HG02885 (cell line): ENCODE measurements at regions not wholly inside any gene's neighbourhood (a gene's known extent, or its start where the extent isn't known, plus 50 kb on each side); places are given as distances from the start of the nearest gene placed in this dataset.
"Not testable (repeated sequence)": the region's sequence is repeated elsewhere in the genome, so short reads cannot be mapped to it uniquely, and the experiment has no call there.

Source experiments
- ATAC-seq: cut with Tn5 transposase; IDR thresholded peaks from one replicate; pipeline ENCODE4 v1.9.1; 2021; ENCODE audit warnings: mild to moderate bottlenecking; ENCODE audit not compliant: unreplicated experiment, poor library complexity

DNA sequence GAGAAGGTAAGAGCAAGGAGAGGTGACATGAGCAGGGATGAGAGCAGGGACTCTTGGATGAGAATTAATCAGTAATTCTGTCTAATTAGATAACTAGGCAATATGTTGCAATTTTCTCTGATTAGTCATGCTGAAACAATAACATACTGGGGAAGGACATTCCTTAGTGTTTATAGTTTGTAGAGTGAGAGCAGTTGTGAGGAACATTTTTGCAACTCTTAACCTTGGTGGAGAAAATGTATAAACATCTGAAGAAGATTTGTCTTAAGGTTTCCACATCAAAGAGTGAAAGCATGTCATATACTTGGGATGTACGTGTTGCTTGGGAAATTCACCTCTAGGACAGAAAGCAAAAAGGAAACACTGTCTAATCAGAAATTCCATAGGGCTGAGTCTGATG is 955.4 kb upstream of the FANCL start:
- no peak for ATAC-seq

DNA sequence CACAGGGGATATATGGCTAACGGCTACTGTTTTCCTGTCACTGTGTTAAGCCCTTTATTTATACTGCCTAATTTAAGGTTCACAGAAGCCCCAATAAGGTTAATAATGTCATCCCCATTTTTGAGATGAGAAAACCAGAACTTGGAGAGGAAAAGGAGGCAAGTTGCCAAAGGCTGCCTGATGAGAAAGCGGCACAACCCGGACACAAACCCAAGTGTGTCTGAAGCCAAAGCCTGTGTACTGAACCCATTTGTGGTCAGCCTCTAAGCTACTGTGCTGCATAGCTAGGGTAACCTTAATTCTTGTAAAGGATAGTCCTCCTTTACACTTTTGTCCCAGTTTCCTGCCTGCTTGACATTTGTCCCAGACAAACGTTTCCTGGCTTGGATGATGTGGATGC is 954.7 kb upstream of the FANCL start:
- no peak for ATAC-seq

DNA sequence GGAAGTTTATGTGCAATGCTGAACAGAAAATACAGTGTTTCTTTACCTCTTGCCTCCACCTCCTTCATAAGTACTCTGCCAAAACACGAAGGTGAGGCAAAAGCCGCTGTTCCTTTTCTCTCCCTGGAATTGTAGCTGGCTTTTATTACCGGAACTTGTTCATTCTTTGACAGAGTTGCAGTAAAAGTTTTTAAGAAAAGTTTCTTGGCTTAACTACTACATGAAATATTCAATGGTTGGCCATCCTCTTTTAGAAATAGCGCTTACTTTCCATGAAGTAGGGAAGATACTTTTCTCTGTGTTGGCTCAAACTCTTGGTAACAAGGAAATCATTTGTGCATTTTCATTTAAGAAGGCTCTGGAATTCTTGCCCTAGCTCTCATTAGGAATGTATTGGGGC is 950.7 kb upstream of the FANCL start:
- no peak for ATAC-seq

DNA sequence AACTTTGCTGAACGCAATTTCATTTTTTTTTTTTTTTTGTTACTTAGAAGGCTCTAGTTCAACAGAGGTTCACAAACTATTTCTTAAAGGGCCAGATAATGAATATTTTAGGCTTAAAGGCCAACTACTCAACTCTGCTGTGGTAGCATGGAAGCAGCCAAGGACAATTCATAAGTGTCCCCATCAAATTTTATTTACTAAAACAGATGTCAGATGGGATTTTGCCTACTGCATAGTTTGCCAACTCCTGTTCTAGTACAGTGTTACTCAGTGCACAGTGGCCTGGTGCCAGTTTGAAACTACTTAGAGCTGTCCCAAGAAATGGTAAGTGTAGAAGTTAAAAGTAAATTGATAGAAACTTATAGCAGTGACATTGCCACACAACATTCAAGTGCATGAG is 949.4 kb upstream of the FANCL start:
- no peak for ATAC-seq

DNA sequence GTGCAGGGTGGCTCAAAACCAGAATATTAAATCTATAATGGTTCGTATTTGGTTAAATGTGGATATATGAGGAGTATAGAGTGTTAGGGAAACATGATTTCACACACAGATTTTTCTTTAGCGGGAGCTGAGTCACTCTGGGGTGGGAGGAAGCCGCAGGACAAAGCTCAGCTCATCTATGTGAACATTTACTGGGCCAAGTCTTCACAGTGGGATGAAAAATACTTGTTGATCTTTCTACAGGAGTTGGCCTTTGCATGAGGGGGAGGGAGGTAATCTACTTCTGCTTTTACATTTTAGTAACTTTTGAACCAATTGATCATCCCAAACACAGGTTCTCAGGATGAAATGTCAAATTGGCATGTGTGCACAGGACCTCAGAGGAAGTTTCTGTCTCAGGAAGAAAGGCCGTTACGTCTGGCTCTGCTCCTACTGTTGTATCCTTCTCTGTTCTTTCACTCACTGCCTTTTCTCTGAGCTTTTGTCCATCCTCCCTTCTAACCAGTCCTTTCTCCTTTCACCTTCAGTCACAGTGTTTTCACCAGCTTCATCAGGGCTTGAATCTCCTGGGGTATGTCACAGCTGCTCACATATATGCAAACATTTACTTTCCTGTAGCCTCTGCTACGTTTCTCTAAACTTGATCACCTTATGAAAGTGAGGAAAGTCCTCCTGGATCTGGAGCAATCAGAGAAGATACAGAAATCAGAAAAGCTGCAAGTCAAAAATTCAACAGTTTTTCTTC is 943.3 kb upstream of the FANCL start:
- no peak for ATAC-seq

DNA sequence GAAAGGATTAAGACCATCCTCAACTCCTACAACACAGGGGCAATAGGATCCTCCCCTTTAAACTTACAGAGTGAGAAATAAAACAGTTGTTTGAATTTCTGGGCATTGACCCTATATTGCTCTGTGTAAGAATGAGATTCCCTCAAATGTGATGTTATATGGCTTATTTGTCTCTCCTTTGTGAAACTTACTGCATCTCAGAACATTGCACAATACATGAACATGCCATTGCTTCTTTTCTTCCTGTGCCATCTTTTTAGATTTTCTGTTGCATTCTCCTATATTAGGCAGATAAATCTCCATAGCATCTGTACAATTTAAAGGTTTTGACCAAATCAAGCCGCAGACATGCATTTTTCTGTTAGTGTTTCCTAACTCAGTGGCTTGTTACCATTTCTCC is 941.9 kb upstream of the FANCL start:
- ATAC-seq = no peak

DNA sequence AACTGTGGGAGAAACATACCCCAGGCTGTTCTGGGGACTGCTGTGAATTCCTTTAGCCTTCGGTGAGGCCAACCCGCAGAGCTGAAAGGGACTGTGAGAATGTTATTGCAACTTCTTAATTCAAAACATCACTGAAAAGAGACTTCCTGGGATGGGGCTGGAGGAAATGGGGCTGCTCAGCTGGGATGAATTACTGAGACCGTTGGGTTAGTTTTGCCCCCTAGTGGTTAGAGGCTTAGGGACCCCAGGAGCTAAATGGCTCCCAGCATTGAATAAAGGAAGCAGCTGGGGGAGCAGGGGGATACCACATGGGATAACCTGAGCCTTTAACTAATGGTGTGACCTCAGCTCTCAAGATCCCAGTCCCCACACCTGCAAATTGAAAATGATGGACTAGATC is 941.1 kb upstream of the FANCL start:
- peak; percentile 63 for ATAC-seq

DNA sequence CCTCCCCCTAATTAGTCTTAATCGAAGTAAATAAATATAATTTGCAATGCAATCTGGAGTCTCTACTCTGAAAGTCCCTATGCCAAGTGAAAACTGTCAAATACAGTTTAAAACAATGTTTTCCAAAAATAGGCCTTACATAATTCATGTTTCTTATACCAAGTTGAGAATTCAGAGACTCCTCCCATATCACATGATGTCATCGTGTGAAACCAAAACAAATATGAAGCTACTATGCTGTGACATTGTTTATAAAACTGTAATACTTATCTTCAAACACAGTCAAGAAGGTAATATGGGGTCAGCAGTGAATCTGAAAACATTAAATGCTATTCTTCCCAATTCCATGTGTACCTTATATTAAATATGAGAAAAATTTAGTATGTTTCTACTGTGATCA is 940.2 kb upstream of the FANCL start:
- no peak for ATAC-seq

DNA sequence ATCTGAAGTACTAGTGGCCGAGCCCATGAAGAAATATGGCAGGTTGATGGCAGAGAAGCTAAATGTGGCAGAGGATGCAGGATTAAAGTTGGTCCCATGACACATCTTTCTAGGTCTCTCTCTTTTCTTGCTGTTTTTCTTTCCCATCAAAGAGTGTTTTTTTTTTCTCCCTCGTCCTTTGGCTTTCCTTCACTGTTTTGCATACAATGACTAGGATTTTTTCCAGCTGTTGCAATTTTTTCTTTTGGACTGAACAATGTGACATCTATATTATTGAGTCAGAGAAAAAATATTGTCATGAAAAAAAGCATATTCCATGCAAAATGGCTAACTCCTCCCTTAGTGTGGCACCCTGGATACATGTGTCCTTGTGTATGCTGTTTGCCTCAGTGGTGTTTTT is 939.5 kb upstream of the FANCL start:
- ATAC-seq = no peak

DNA sequence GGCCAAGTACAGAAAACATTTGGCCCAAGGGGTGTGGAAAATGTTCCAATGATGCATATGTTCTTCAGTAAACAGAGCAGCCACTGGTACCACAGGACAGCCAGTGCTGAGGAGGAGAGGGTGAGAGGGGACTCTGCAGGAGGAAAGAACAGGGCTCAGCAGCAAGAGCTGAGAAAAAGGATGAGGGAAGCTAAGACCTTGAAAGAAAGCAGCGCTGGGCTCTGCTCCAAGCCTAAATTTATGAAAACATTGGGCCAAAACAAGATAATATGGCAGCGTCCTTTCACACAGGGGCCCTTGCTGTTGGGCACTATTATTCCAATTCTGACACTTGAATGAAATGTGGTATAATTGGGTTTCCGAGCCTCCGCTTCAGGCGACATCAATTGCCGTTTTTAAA is 939.0 kb upstream of the FANCL start:
- ATAC-seq = no peak

DNA sequence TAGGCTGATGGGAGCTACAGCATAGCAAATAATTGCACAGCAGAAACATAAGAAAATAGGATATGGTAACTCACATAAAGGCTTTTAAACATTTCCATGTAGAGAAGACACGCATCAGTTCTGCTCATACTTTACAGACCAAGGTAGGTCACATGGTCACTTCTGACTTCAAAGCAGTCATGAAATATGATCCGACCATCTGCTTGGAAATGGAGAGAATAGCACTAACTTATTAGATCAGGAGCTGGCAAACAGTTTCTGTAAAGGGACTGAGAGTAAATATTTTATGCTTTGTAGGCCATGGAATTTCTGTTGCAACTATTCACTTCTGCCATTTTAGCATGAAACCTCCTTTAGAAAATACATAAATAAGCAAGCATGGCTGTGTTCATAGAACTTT is 936.6 kb upstream of the FANCL start:
- ATAC-seq = no peak

DNA sequence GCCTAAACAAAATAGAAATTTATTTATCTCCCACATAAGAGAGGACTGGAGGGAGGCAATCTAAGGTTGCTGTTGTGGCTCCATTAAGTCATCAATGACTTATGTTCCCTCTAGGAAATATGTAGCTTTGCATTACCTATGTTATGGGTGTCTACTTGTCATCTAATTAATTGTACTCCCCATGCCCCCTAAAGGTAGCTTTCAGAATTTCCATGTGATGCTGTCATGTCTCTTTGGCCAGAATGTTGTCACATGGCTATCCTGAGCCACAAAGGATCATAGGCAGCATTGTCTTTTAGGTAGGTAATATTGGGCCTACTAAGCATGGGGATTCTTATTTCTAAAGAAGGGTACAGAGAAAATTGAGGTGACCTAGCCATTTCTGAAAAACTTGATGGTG is 935.6 kb upstream of the FANCL start:
- ATAC-seq = no peak

DNA sequence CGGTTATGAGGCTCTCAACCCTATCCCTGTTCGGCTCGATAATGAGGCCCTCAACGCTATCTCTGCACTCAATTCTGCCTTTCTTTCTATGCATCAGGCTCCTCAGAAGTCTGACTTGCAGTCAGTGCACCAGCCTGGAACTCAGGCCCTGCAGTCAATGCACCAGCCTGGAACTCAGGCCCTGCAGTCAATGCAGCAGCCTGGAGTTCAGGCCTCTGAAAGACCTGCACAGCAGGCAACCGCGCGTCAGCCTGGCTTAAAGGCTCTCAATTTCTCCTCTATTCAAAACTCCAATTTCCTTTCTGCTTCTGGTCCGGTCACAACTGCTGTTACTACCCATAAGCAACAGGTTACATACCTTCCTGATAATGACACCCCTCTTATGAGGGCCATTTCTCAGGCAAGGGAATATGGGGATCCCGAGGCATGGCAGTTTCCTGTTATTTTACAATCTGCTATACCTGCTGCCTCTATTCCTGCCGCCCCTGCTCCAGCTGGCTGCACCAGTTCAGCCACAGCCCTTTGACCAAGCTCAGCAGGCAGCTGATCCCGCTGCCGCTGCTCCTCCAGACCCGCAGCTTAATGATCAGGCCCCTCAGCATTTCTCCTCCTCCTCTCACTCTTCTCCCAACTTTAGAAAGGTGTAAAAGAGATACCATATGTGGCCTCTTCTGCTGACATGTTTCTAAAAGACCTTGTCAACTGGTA is 933.6 kb upstream of the FANCL start:
- ATAC-seq = no peak

DNA sequence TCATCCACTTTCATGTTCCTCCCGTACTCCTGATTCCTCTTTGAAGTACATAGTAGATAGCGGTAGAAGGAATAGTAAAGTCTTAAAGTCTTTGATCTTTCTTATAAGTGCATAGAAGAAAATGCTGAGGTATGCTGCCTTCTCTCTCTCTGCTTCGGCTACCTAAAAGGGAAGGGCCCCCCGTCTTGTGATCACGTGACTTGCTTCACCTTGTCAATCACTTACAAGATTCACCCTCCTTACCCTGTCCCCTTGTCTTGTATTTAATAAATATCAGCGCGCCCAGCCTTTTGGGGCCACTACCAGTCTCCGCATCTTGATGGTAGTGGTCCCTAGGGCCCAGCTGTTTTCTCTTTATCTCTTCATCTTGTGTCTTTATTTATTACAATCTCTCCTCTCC is 932.2 kb upstream of the FANCL start:
- ATAC-seq = no peak

DNA sequence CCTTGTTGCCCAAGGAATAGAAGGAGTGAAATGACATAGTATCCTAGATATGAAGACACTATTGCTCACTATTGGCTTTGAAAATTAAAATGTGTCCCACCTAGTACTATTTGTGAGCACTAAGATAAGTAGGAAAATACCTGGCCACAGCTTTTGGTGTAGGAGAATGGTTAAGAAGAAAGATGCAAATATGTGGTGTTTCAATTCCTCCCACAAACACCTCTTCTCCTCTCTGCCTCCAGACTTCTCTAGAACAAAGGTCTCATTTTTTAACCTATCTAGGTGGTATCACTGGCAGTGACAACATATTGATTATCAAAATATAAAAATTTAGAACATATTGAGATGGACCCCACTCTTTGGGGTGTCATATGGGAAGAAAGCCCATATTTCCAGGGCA is 929.9 kb upstream of the FANCL start:
- peak; percentile 52 for ATAC-seq

DNA sequence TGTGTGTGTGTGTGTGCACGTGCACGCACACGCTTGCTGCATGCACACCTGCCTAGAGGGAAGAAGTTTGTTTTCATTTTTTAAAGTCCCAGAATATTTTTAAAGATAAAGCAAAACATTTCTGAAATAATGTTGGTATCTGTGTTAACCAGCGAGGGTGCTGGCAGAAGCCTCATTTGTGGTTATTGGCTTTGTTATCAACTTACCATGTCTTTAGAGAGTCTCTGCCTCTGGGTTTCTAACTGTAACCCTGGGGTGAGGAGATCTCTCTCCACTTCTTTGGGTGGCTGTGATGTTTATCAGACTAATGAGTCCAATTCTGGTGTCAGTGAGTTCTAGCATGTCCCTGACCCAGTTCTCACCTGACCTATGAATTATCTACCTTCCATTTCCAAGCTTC is 927.6 kb upstream of the FANCL start:
- no peak for ATAC-seq

DNA sequence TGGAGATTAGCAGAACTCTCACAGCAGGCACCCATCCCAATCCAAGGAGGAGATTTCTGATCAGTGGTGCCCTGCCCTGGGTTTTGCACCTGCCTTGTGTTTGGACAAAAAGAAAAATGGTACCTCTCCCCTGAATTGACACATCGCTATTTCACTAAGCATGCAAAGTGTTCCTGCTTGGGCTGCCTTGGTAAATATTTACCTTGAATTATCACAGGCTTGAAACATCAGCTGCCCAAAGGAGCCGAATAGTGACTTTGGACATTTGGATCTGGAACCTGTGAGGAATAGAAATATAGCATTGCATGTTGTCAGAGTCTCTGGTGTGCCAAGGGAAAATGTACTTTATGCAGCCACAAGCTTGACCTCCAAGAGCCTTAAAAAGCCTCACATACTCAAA is 926.4 kb upstream of the FANCL start:
- ATAC-seq = no peak

DNA sequence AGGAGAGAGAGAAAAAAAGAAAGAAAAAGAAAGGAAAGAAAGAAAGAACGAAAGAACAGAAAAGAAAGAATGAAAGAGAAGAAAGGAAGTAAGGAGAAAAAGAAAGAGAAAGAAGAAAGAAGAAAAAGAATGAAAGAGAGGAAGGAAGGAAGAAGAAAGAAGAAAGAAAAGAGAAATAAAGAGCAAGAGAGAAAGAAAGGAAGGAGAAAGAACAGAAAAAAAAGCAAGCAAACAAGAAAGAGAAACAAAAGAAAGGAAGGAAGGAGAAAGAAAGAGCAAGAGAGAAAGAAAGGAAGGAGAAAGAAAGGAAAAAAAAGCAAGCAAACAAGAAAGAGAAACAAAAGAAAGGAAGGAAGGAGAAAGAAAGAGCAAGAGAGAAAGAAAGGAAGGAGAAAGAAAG is 916.8 kb upstream of the FANCL start:
- ATAC-seq = not testable (repeated sequence)

DNA sequence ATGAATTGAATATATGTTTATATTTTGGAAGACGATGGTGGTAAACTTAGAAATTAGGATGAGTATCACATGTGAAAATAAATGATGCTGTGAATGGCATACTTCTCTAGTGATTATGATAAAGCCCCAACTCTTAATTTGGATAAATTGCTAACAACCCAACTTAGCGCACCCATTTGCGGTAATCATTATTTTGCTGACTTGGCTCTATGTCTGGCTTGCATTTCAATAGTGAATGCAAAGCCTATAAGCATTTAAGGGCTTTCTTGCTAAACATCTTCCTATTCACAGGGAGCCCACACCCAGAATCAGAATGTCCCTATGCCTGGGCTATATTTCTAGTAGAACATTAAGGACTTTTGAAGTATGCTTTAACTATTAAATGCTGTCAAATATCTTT is 910.7 kb upstream of the FANCL start:
- ATAC-seq = no peak

DNA sequence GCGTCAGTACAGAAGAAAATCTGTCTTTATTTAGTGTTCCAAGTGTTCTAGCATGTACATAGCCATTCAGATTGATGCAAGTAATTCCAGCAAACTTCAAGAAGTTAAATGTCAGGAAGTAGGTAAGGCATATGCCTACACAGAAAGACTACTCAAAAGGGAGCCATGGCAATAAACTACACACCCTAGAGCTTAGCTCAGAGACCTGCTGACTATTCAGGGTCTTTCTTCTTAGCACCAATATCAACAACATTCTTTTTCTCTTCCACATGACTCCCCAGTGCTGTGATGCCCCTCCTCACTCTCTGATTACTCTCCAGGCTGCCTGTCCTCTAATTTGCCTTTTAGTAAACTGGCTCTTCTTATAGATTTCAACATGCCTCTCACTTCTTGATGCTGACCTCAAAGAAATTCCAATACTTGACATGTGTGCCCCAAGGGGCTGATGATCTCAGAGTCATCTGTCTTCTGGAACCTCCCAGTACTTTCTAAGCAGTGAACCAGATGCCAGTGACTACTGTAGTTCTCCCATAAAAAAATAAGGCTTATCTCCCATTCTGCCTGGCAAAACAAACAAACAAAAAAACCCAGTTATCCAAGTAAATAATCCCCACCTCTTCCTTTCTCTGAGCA is 909.2 kb upstream of the FANCL start:
- ATAC-seq = no peak

DNA sequence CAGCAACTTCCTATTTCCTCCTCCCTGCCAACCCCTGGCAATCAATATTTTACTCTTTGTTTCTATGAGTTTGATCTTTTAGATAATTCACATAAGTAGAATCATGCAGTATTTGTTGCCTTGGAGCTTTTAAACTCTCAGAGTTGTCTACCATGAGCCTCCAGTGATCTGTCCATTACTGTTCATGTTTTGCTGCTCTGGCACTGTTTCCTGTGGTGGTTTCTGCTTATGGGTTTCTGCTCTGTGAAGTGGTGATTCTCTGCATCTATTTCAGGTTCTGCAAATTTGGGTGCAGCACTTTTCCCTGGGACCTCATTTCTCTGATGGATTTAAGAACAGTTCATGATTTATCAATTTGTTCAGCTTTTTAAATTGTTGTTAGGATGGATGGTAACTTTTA is 908.1 kb upstream of the FANCL start:
- no peak for ATAC-seq

DNA sequence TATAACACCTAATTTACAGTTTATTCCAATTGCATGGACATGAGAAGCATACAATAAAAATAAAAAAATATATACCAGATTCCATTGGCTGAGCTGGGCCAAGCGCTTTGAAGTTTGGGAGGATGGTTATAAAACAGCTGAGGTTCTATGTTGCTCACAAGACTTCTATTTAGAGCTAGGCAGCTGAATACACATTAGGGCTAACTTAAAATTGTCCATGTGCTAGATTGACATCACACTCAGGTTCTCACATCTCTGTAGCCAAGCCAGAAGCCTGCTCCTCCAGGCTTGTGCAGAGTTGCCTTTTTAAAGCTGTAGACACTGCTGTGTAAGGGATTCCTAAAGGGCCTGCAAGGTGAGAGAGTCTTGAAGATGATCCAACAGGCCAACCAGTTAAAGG is 871.1 kb upstream of the FANCL start:
- no peak for ATAC-seq
